Epithelial cell of esophagus (primary cell): ENCODE measurements at regions not wholly inside any gene's neighbourhood (a gene's known extent, or its start where the extent isn't known, plus 50 kb on each side); places are given as distances from the start of the nearest gene placed in this dataset.
"Not testable (repeated sequence)": the region's sequence is repeated elsewhere in the genome, so short reads cannot be mapped to it uniquely, and the experiment has no call there.

ENCODE experiments used
- DNase-seq: peaks from one replicate; pipeline ENCODE4 v3.0.0; 2010; ENCODE audit warnings: low read depth
- H3K4me3 ChIP-seq: 2 replicates; pipeline ENCODE4 v1.5.1; 2011; ENCODE audit warnings: mild to moderate bottlenecking, low read length, control low read depth
- CTCF ChIP-seq: IDR thresholded peaks from 2 replicates; pipeline ENCODE4 v1.5.1; 2011; ENCODE audit warnings: low read depth, mild to moderate bottlenecking, low read length, control low read depth, inconsistent platforms; ENCODE audit not compliant: insufficient read depth; ENCODE audit errors: missing control alignments

DNA sequence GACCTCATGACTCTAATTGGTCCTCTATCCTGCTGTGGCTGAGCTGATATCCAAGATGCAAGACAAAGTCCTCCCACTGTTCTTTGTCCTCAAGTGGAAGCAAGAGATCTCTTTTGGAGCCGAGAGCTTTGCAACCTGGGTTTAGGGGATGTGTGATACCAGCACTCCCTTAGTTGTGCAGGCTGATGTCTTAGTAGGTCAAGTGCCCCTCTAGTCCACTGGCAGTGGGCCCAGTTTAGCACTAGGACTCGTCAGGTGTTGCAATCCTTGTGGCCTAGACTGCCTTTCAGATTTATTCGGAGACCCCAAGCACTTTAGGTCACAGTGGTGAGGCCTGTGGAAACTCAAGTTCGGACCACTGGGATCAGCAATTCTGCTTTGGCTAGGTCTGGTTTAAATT lies 64.0 kb downstream of the GPRASP3 start:
- TF ChIP-seq CTCF = no peak
- no peak overlapping the region for H3K4me3 ChIP-seq
- DNase-seq = no peak

GRCh38 chrX:102787283-102787682 lies 66.7 kb downstream of the GPRASP3 start:
- no peak for TF ChIP-seq CTCF
- DNase-seq = no peak
- H3K4me3 ChIP-seq = no peak overlapping the region

DNA sequence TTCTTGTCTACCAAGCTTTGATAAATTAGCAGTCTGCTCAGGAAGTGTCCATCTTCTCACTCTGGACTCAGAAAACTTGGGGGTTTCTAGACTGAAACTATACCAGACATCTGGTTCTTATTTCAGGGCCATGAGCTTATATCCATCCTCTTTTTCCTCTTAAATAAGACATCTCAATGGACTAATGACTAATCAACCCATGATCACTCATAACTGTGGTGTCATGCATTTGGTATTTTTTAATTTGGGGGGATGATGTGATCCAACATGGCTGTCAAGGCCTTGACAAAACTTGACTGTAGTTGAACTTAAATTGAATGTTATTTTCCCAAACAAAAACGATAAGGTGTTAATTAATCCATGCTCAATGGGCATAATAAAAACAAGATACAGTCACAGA lies 87.8 kb downstream of the GPRASP3 start:
- H3K4me3 ChIP-seq = no peak overlapping the region
- no peak for TF ChIP-seq CTCF
- peak; percentile 5 for DNase-seq

DNA sequence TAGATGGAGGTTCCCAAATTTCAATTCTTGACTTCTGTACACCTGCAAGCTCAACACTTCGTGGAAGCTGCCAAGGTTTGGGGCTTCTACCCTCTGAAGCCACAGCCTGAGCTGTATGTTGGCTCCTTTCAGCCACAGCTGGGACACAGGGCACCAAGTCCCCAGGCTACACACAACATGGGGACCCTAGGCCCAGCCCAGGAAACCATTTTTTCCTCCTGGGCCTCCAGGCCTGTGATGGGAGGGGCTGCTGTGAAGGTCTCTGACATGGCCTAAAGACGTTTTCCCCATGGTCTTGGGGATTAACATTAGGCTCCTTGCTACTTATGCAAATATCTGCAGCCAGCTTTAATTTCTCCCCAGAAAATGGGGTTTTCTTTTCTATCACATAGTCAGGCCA lies 97.7 kb downstream of the GPRASP3 start:
- H3K4me3 ChIP-seq, DNase-seq: not testable (repeated sequence)

- peak; percentile 61 for DNase-seq
- no peak overlapping the region for H3K4me3 ChIP-seq
Observed at GRCh38 chrX:102832661-102833060, 104.4 kb upstream of the RAB40AL start.

DNA sequence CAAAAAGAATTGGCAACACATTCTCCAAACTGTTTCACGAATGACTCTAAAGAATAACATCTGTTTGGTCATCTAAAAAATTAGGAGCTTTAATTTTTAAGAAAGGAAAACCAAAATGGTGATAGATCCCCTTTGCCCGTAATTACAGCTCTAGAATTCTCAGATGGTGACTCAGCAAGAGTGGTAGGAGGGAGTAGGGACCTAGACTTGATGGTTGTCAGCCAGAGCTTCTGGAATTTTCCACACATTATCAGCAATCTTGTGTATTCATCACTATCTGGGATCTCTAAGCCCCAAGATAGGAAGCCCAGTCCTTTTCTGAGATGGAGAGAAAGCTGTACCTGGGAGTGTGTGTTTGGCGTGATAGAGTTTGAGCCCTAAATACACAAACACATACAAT lies 103.9 kb upstream of the RAB40AL start:
- TF ChIP-seq CTCF = no peak
- no peak for DNase-seq

More at GRCh38 chrX:102832661-102833060, 104.4 kb upstream of the RAB40AL start:
- TF ChIP-seq CTCF = no peak

GRCh38 chrX:102835504-102836146 lies 101.4 kb upstream of the RAB40AL start:
- DNase-seq = peak; percentile 38
- TF ChIP-seq CTCF = peak; percentile 73

More for the DNA sequence above, 103.9 kb upstream of the RAB40AL start:
- H3K4me3 ChIP-seq = no peak overlapping the region

More at GRCh38 chrX:102835504-102836146, 101.4 kb upstream of the RAB40AL start:
- no peak overlapping the region for H3K4me3 ChIP-seq
